B cell (primary cell): ENCODE measurements at regions not wholly inside any gene's neighbourhood (a gene's known extent, or its start where the extent isn't known, plus 50 kb on each side); places are given as distances from the start of the nearest gene placed in this dataset.

Experiments used
- CTCF ChIP-seq: fragments of 200-600 bp; IDR thresholded peaks from one replicate; pipeline ENCODE4 v1.8.0; 2022; ENCODE audit warnings: antibody characterized with exemption, mild to moderate bottlenecking
- EZH2 ChIP-seq: IDR thresholded peaks from 2 replicates; pipeline ENCODE4 v1.6.1; 2012; ENCODE audit warnings: borderline replicate concordance, low read depth, mild to moderate bottlenecking, moderate library complexity, low read length; ENCODE audit not compliant: insufficient read depth, poor library complexity, severe bottlenecking

GRCh38 chr2:150122871-150123613 lies 364.4 kb downstream of the RND3 start:
- TF ChIP-seq CTCF: no peak
- no peak for TF ChIP-seq EZH2
